ENCODE measurements at regions not wholly inside any gene's neighbourhood (a gene's known extent, or its start where the extent isn't known, plus 50 kb on each side); places are given as distances from the start of the nearest gene placed in this dataset.

DNA sequence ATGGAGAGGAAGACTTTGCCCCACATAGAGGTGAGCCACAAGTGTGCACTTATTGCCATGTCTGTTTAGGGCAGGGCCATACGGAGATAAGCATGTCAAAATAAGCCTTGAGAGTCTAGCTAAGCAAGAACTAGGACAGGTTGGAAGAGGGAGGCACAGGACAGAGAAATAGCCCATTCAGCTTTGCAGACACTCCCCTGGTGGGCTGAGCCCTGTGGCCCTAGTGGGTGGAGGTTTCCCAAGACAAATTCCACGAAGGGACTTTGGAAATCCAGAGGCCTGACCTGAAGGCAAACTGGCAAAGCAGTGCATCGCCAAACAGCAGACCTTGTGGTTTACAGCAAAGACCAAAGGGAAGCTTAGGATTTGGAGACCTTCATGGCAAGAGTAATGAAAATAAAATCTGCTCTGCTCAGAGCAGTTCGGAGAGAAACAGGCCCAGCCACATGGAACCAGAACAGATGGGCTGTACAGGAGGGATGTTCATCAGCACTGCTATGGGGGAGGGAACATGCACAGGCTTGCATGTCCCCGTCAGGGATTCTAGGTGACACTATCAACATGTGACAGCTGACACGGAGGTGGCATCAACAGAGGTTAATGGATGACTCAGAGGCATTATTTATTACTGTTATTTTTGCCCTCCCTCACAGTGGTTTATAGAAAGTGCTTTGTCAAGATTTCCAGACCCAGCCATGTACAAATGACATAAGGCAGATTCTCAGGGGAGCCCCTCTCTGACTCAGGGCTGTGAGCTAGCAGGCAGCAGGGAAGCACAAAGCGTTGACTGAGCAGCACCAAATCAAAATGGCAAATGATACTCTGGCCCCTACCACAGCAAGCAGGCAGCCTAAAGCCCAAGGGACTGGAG, 90.1 kb upstream of the IRF2BP2 start:
- TF ChIP-seq, protein P1, sequence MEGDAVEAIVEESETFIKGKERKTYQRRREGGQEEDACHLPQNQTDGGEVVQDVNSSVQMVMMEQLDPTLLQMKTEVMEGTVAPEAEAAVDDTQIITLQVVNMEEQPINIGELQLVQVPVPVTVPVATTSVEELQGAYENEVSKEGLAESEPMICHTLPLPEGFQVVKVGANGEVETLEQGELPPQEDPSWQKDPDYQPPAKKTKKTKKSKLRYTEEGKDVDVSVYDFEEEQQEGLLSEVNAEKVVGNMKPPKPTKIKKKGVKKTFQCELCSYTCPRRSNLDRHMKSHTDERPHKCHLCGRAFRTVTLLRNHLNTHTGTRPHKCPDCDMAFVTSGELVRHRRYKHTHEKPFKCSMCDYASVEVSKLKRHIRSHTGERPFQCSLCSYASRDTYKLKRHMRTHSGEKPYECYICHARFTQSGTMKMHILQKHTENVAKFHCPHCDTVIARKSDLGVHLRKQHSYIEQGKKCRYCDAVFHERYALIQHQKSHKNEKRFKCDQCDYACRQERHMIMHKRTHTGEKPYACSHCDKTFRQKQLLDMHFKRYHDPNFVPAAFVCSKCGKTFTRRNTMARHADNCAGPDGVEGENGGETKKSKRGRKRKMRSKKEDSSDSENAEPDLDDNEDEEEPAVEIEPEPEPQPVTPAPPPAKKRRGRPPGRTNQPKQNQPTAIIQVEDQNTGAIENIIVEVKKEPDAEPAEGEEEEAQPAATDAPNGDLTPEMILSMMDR (IDR thresholded peaks at IDR 0.05), result no peak
- TF ChIP-seq POLR2AphosphoS5 (IDR thresholded peaks at IDR 0.05) (no peak), POLR2A (IDR thresholded peaks at IDR 0.05) (no peak)

Data from breast epithelium (tissue), 3 donors.